Glutamatergic neuron (in vitro differentiated cells): ENCODE measurements at regions not wholly inside any gene's neighbourhood (a gene's known extent, or its start where the extent isn't known, plus 50 kb on each side); places are given as distances from the start of the nearest gene placed in this dataset.
A peak's percentile ranks its signal among the peaks of the same experiment; 100 is the strongest.

Source experiments
- DNase-seq: peaks from one replicate; pipeline ENCODE4 v3.0.0; 2022
- H3K27ac Mint-ChIP-seq: one replicate; pipeline ENCODE4 v1.8.0; 2020; ENCODE audit warnings: mild to moderate bottlenecking, mixed read lengths, inconsistent platforms; ENCODE audit not compliant: unreplicated experiment
- H3K27me3 Mint-ChIP-seq: one replicate; pipeline ENCODE4 v1.8.0; 2020; ENCODE audit warnings: mild to moderate bottlenecking, moderate library complexity, mixed read lengths, inconsistent platforms; ENCODE audit not compliant: unreplicated experiment
- H3K36me3 Mint-ChIP-seq: one replicate; pipeline ENCODE4 v1.8.0; 2020; ENCODE audit warnings: mild to moderate bottlenecking, mixed read lengths, inconsistent platforms; ENCODE audit not compliant: unreplicated experiment
- H3K4me1 Mint-ChIP-seq: one replicate; pipeline ENCODE4 v1.8.0; 2020; ENCODE audit warnings: mild to moderate bottlenecking, low read depth, mixed read lengths, inconsistent platforms; ENCODE audit not compliant: unreplicated experiment
- H3K4me3 Mint-ChIP-seq: one replicate; pipeline ENCODE4 v1.8.0; 2020; ENCODE audit warnings: mild to moderate bottlenecking, mixed read lengths, inconsistent platforms; ENCODE audit not compliant: unreplicated experiment
- H3K9me3 Mint-ChIP-seq: one replicate; pipeline ENCODE4 v1.8.0; 2020; ENCODE audit warnings: mild to moderate bottlenecking, moderate library complexity, mixed read lengths, inconsistent platforms; ENCODE audit not compliant: unreplicated experiment
- CTCF ChIP-seq: fragments of 200-600 bp; sonication (generic); IDR thresholded peaks from one replicate; pipeline ENCODE4 v1.5.0; 2021; ENCODE audit not compliant: partially characterized antibody, unreplicated experiment

DNA sequence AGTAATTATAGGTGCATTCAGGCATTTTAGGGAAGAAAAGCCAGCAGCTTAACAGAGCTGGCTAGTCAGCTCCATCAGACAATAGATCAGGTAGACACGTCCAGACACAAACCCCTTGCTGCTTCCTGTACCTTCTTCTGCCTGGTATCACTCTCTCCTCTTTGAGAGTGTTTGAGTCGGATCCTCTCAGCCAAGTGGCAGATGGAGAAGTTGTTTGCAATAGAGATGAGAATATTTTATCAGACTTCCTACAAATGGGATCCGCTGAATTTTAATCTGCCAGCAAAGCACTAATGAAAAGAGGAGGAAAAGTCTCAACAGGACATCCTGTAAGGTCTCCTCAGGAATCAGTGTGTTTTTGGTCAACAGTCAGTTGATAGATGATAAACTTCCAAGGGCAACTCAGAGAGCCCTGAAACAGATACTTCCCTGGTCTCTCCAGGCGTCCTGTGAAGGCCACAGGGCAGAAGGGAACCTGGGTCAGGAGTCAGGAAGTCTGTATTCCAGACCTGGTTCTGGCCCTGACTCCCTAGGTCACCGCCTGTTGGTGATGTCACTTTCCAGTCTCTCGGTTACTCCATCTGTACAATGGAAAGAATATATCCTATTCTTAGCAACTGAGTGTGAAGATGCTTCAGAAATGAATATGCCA is 62.1 kb upstream of the PROX1 start:
- no peak for DNase-seq
- Mint-ChIP-seq H3K27me3 (no peaks in the 10 kb centered on the region), H3K9me3 (no peaks in the 10 kb centered on the region), H3K4me1 (no peaks in the 10 kb centered on the region), H3K27ac (no peak overlapping the region), H3K36me3 (peaks cover 8% of the 10 kb centered on the region), H3K4me3 (no peak overlapping the region)
- no peak for TF ChIP-seq CTCF

- Mint-ChIP-seq H3K27me3 (no peaks in the 10 kb centered on the region), H3K4me3 (no peak overlapping the region), H3K4me1 (no peaks in the 10 kb centered on the region), H3K27ac (no peak overlapping the region), H3K36me3 (peaks cover 8% of the 10 kb centered on the region), H3K9me3 (no peaks in the 10 kb centered on the region)
- DNase-seq: no peak
- TF ChIP-seq CTCF: no peak
These were observed 59.9 kb upstream of the PROX1 start for GRCh38 chr1:213927846-213928245.

- no peak overlapping the region for H3K4me3 Mint-ChIP-seq
- no peak overlapping the region for H3K27ac Mint-ChIP-seq
- H3K27me3 Mint-ChIP-seq: no peaks in the 10 kb centered on the region
- no peaks in the 10 kb centered on the region for H3K9me3 Mint-ChIP-seq
- no peaks in the 10 kb centered on the region for H3K36me3 Mint-ChIP-seq
- no peaks in the 10 kb centered on the region for H3K4me1 Mint-ChIP-seq
- TF ChIP-seq CTCF: no peak
- no peak for DNase-seq
These were observed 58.4 kb upstream of the PROX1 start for GRCh38 chr1:213929398-213929797.

DNA sequence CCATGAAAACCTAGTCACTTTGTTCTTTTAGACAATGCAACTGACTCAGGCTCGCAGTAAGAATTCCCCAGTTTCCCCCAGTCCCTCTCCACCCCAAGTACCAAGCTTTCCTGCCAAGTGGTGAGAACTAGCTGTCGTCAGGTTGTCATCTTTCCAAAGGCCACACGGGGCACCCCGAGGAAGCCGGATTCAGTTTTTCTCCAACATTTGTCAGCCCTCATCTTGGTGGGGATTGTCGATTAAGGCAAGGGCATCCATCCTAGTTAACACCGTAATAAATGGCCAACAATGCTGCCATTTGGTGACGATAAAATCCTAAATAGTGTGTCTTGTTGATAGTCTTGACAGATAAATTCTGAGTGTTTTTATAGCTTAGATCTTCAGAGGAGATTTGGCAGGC is 55.9 kb upstream of the PROX1 start:
- Mint-ChIP-seq H3K4me3 (no peak overlapping the region), H3K9me3 (no peaks in the 10 kb centered on the region), H3K27ac (no peak overlapping the region), H3K36me3 (no peaks in the 10 kb centered on the region), H3K27me3 (no peaks in the 10 kb centered on the region), H3K4me1 (no peaks in the 10 kb centered on the region)
- peak; percentile 31 for TF ChIP-seq CTCF
- DNase-seq: peak; percentile 32

GRCh38 chr1:213933336-213933735 is 54.4 kb upstream of the PROX1 start:
- no peak overlapping the region for H3K27ac Mint-ChIP-seq
- no peak for TF ChIP-seq CTCF
- no peaks in the 10 kb centered on the region for H3K9me3 Mint-ChIP-seq
- H3K36me3 Mint-ChIP-seq: no peaks in the 10 kb centered on the region
- DNase-seq: no peak
- no peaks in the 10 kb centered on the region for H3K4me1 Mint-ChIP-seq
- no peak overlapping the region for H3K4me3 Mint-ChIP-seq
- peaks cover 2% of the 10 kb centered on the region for H3K27me3 Mint-ChIP-seq
